ENCODE measurements at regions not wholly inside any gene's neighbourhood (a gene's known extent, or its start where the extent isn't known, plus 50 kb on each side); places are given as distances from the start of the nearest gene placed in this dataset.

- no peaks in the 10 kb centered on the region for H4K20me1 ChIP-seq (ENCODE audit: control insufficient read depth, insufficient read depth, low read length, poor library complexity, severe bottlenecking)
- H3K4me1 ChIP-seq (ENCODE audit: control insufficient read depth in 2 of 2, insufficient read depth in 2 of 2, low read length in 2 of 2) = no peaks in the 10 kb centered on the region
- no peaks in the 10 kb centered on the region for H3K79me2 ChIP-seq (ENCODE audit: control insufficient read depth, insufficient read depth, low read length)
- H2AFZ ChIP-seq (ENCODE audit: insufficient read depth, low read depth, low read length, poor library complexity, severe bottlenecking) = no peak overlapping the region
- H3K4me2 ChIP-seq (replicated peaks; ENCODE audit: low read depth, low read length, poor library complexity, severe bottlenecking) = no peak overlapping the region
- no peaks in the 10 kb centered on the region for H3K36me3 ChIP-seq (replicated peaks in 1 of 2; ENCODE audit: control extremely low read depth in 1 of 2, control insufficient read depth in 1 of 2, extremely low read depth in 1 of 2, insufficient read depth in 2 of 2, low read length in 1 of 2)
- ATAC-seq (ENCODE audit: low read depth) = no peak
- no peak for TF ChIP-seq CTCF (IDR thresholded peaks at IDR 0.05)
- no peak for TF ChIP-seq EZH2 (IDR thresholded peaks at IDR 0.05; ENCODE audit: borderline replicate concordance, insufficient read depth, low read depth, low read length, poor library complexity, severe bottlenecking)
- H3K27ac Mint-ChIP-seq = no peak overlapping the region
- H3K27ac ChIP-seq (ENCODE audit: low read length in 2 of 2) = no peak overlapping the region
- POLR2A ChIA-PET = no interaction called here
- no peaks in the 10 kb centered on the region for H3K9me3 Mint-ChIP-seq (ENCODE audit: insufficient read depth)
- DNase-seq = no peak
- H3K27me3 ChIP-seq (replicated peaks in 1 of 4; ENCODE audit: control extremely low read depth in 1 of 4, control insufficient read depth in 3 of 4, insufficient read depth in 4 of 4, low read length in 3 of 4) = no peaks in the 10 kb centered on the region
- H3K4me1 Mint-ChIP-seq = no peaks in the 10 kb centered on the region
- no peak overlapping the region for H3K4me3 ChIP-seq (ENCODE audit: control extremely low read depth in 1 of 5, extremely low read depth in 1 of 5, insufficient read depth in 1 of 5, low read depth in 2 of 5, low read length in 4 of 5)
- intact Hi-C loops (cut with micrococcal nuclease) = no loop called here
- H3K4me3 Mint-ChIP-seq = no peak overlapping the region
- CTCF ChIA-PET = no interaction called here
- no peaks in the 10 kb centered on the region for H3K27me3 Mint-ChIP-seq
- H3K9ac ChIP-seq (ENCODE audit: low read length) = no peak overlapping the region
- H3K9me3 ChIP-seq (ENCODE audit: control extremely low read depth in 1 of 3, control insufficient read depth in 2 of 3, insufficient read depth in 1 of 3, low read length in 2 of 3) = no peaks in the 10 kb centered on the region
Observed at GRCh38 chr5:164614707-164615106, 1109.3 kb downstream of the MAT2B start.

- no peaks in the 10 kb centered on the region for H3K9me3 Mint-ChIP-seq (ENCODE audit: insufficient read depth)
- H3K4me1 Mint-ChIP-seq = no peaks in the 10 kb centered on the region
- Histone ChIP-seq H3K79me2 (ENCODE audit: control insufficient read depth, insufficient read depth, low read length) (no peaks in the 10 kb centered on the region), H3K27me3 (replicated peaks in 1 of 4; ENCODE audit: control extremely low read depth in 1 of 4, control insufficient read depth in 3 of 4, insufficient read depth in 4 of 4, low read length in 3 of 4) (no peaks in the 10 kb centered on the region), H3K4me1 (ENCODE audit: control insufficient read depth in 2 of 2, insufficient read depth in 2 of 2, low read length in 2 of 2) (no peaks in the 10 kb centered on the region), H3K4me2 (replicated peaks; ENCODE audit: low read depth, low read length, poor library complexity, severe bottlenecking) (no peak overlapping the region), H3K36me3 (replicated peaks in 1 of 2; ENCODE audit: control extremely low read depth in 1 of 2, control insufficient read depth in 1 of 2, extremely low read depth in 1 of 2, insufficient read depth in 2 of 2, low read length in 1 of 2) (no peaks in the 10 kb centered on the region), H3K27ac (ENCODE audit: low read length in 2 of 2) (no peak overlapping the region), H4K20me1 (ENCODE audit: control insufficient read depth, insufficient read depth, low read length, poor library complexity, severe bottlenecking) (no peaks in the 10 kb centered on the region), H3K4me3 (ENCODE audit: control extremely low read depth in 1 of 5, extremely low read depth in 1 of 5, insufficient read depth in 1 of 5, low read depth in 2 of 5, low read length in 4 of 5) (no peak overlapping the region), H3K9ac (ENCODE audit: low read length) (no peak overlapping the region), H3K9me3 (ENCODE audit: control extremely low read depth in 1 of 3, control insufficient read depth in 2 of 3, insufficient read depth in 1 of 3, low read length in 2 of 3) (no peaks in the 10 kb centered on the region), H2AFZ (ENCODE audit: insufficient read depth, low read depth, low read length, poor library complexity, severe bottlenecking) (no peak overlapping the region)
- no peaks in the 10 kb centered on the region for H3K27me3 Mint-ChIP-seq
- no peak overlapping the region for H3K27ac Mint-ChIP-seq
- intact Hi-C loops (cut with micrococcal nuclease) = no loop called here
- 80% methylated on average over 3 of the region's 5 CpGs for WGBS (ENCODE audit: insufficient coverage)
- TF ChIP-seq EZH2 (IDR thresholded peaks at IDR 0.05; ENCODE audit: borderline replicate concordance, insufficient read depth, low read depth, low read length, poor library complexity, severe bottlenecking) (no peak), CTCF (IDR thresholded peaks at IDR 0.05) (no peak)
- ATAC-seq (ENCODE audit: low read depth) = no peak
- no peak for DNase-seq
- POLR2A ChIA-PET = no interaction called here
- CTCF ChIA-PET = no interaction called here
- no peak overlapping the region for H3K4me3 Mint-ChIP-seq
Observed at GRCh38 chr5:164617290-164617689, 1111.9 kb downstream of the MAT2B start.
